ENCODE measurements at regions not wholly inside any gene's neighbourhood (a gene's known extent, or its start where the extent isn't known, plus 50 kb on each side); places are given as distances from the start of the nearest gene placed in this dataset.

DNA sequence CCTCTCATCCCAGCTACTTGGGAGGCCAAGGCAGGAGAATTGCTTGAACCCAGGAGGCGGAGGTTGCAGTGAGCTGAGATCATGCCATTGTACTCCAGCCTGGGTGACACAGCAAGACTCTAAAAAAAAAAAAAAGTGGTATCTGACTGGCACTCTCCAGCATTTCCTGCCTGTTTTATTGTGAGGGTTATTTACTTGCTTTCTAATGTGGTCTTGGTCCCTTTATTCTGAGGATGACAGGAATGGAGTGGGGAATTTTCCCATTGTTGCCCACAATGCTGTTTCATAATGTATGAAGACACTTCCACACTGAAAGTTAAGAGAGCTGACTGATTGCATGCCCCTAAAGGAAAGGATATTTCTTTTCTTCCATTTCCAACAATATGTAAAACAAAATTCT is 286.5 kb upstream of the MTNR1B start:
- ChIA-PET CTCF (interaction anchor here (1.5 kb wide), 1 partner anchor 12 kb away, joined by 3 read pairs; no protein-coding TSS in a partner anchor), POLR2A (no interaction called here)
- Histone ChIP-seq H3K4me2 (no peak overlapping the region), H3F3A (replicated peaks; ENCODE audit: insufficient read depth) (no peaks in the 10 kb centered on the region), H3K4me1 (ENCODE audit: control insufficient read depth in 1 of 2, insufficient read depth in 2 of 2, low read depth in 1 of 2, low read length in 1 of 2) (peaks cover 0 to 2% of the 10 kb centered on the region in 2 experiments; a peak in 2 of 4 replicates), H3K27me3 (ENCODE audit: insufficient read depth) (no peaks in the 10 kb centered on the region), H3K4me3 (ENCODE audit: low read depth in 2 of 2, low read length in 1 of 2) (no peak overlapping the region), H3K9ac (no peak overlapping the region), H3K36me3 (replicated peaks in 1 of 2; ENCODE audit: control insufficient read depth in 1 of 2, insufficient read depth in 2 of 2, low read length in 1 of 2) (peaks cover 0 to 4% of the 10 kb centered on the region in 2 experiments), H3K79me2 (ENCODE audit: insufficient read depth) (no peaks in the 10 kb centered on the region), H3K9me2 (no peaks in the 10 kb centered on the region), H3K27ac (ENCODE audit: low read depth in 2 of 2, low read length in 1 of 2) (no peak overlapping the region), H4K20me1 (ENCODE audit: insufficient read depth) (no peaks in the 10 kb centered on the region), H3K9me3 (no peaks in the 10 kb centered on the region), H2AFZ (ENCODE audit: low read depth) (no peak overlapping the region)
- 100% methylated on average over 1 of the region's 1 CpG for WGBS (ENCODE audit: low lambda C conversion rate)
- no peak for TF ChIP-seq SMC3 (IDR thresholded peaks at IDR 0.05; ENCODE audit: low read depth, low read length)
- no peak for TF ChIP-seq USF1 (IDR thresholded peaks at IDR 0.05; ENCODE audit: borderline replicate concordance, low read depth)
- TF ChIP-seq EZH2phosphoT487 (IDR thresholded peaks at IDR 0.05; ENCODE audit: borderline replicate concordance, low read depth): no peak
- no peak for TF ChIP-seq YY1 (IDR thresholded peaks at IDR 0.05; ENCODE audit: low read depth)
- no peak for TF ChIP-seq CHD2 (IDR thresholded peaks at IDR 0.05; ENCODE audit: low read length, partially characterized antibody)
- TF ChIP-seq SIN3A (IDR thresholded peaks at IDR 0.05; ENCODE audit: borderline replicate concordance, low read depth, low read length): no peak
- TF ChIP-seq, protein P1, sequence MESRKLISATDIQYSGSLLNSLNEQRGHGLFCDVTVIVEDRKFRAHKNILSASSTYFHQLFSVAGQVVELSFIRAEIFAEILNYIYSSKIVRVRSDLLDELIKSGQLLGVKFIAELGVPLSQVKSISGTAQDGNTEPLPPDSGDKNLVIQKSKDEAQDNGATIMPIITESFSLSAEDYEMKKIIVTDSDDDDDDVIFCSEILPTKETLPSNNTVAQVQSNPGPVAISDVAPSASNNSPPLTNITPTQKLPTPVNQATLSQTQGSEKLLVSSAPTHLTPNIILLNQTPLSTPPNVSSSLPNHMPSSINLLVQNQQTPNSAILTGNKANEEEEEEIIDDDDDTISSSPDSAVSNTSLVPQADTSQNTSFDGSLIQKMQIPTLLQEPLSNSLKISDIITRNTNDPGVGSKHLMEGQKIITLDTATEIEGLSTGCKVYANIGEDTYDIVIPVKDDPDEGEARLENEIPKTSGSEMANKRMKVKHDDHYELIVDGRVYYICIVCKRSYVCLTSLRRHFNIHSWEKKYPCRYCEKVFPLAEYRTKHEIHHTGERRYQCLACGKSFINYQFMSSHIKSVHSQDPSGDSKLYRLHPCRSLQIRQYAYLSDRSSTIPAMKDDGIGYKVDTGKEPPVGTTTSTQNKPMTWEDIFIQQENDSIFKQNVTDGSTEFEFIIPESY (IDR thresholded peaks at IDR 0.05; ENCODE audit: borderline replicate concordance, low read depth): no peak
- no peak for TF ChIP-seq JUND (IDR thresholded peaks at IDR 0.05)
- TF ChIP-seq RCOR1 (IDR thresholded peaks at IDR 0.05; ENCODE audit: low read length): no peak
- TF ChIP-seq RFX5 (IDR thresholded peaks at IDR 0.05; ENCODE audit: low read length): no peak
- no peak for TF ChIP-seq MXI1 (IDR thresholded peaks at IDR 0.05; ENCODE audit: low read depth, low read length)
- no peak for TF ChIP-seq POLR2AphosphoS5 (IDR thresholded peaks at IDR 0.05; ENCODE audit: low read depth, low read length)
- TF ChIP-seq FOXJ3 (CRISPR knock-in tag; IDR thresholded peaks at IDR 0.05): no peak
- TF ChIP-seq FOXM1 (IDR thresholded peaks at IDR 0.05; ENCODE audit: low read depth): no peak
- TF ChIP-seq TEAD4 (IDR thresholded peaks at IDR 0.05; ENCODE audit: borderline replicate concordance, insufficient read depth): no peak
- TF ChIP-seq GABPA (IDR thresholded peaks at IDR 0.05; ENCODE audit: low read depth): no peak
- TF ChIP-seq, protein P2, sequence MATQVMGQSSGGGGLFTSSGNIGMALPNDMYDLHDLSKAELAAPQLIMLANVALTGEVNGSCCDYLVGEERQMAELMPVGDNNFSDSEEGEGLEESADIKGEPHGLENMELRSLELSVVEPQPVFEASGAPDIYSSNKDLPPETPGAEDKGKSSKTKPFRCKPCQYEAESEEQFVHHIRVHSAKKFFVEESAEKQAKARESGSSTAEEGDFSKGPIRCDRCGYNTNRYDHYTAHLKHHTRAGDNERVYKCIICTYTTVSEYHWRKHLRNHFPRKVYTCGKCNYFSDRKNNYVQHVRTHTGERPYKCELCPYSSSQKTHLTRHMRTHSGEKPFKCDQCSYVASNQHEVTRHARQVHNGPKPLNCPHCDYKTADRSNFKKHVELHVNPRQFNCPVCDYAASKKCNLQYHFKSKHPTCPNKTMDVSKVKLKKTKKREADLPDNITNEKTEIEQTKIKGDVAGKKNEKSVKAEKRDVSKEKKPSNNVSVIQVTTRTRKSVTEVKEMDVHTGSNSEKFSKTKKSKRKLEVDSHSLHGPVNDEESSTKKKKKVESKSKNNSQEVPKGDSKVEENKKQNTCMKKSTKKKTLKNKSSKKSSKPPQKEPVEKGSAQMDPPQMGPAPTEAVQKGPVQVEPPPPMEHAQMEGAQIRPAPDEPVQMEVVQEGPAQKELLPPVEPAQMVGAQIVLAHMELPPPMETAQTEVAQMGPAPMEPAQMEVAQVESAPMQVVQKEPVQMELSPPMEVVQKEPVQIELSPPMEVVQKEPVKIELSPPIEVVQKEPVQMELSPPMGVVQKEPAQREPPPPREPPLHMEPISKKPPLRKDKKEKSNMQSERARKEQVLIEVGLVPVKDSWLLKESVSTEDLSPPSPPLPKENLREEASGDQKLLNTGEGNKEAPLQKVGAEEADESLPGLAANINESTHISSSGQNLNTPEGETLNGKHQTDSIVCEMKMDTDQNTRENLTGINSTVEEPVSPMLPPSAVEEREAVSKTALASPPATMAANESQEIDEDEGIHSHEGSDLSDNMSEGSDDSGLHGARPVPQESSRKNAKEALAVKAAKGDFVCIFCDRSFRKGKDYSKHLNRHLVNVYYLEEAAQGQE (IDR thresholded peaks at IDR 0.05; ENCODE audit: low read depth, low read length): no peak
- no peak for TF ChIP-seq IRF3 (IDR thresholded peaks at IDR 0.05; ENCODE audit: low read depth, low read length)
- no peak for TF ChIP-seq NFIC (IDR thresholded peaks at IDR 0.05; ENCODE audit: borderline replicate concordance)
- TF ChIP-seq RXRA (IDR thresholded peaks at IDR 0.05; ENCODE audit: borderline replicate concordance, low read depth): no peak
- no peak for DNase-seq

Data from SK-N-SH (cell line).